Islet of Langerhans (tissue), 1 donor: ENCODE measurements at regions not wholly inside any gene's neighbourhood (a gene's known extent, or its start where the extent isn't known, plus 50 kb on each side); places are given as distances from the start of the nearest gene placed in this dataset.
"Not testable (repeated sequence)": the region's sequence is repeated elsewhere in the genome, so short reads cannot be mapped to it uniquely, and the experiment has no call there.

Experiments
- FAIRE-seq: peaks from one replicate; lab custom pipeline; 2011; peaks lifted over from hg19 to GRCh38; lab: Jason Lieb, UNC

- no peak for FAIRE-seq
These were observed 187.6 kb downstream of the ETNK1 start for GRCh38 chr12:22812531-22812930.

GRCh38 chr12:22821985-22822384 lies 197.0 kb downstream of the ETNK1 start:
- FAIRE-seq: no peak

GRCh38 chr12:22826026-22826425 lies 201.1 kb downstream of the ETNK1 start:
- no peak for FAIRE-seq

- not testable (repeated sequence) for FAIRE-seq
These were observed 201.5 kb downstream of the ETNK1 start for GRCh38 chr12:22826446-22826981.

- no peak for FAIRE-seq
These were observed 203.1 kb downstream of the ETNK1 start for GRCh38 chr12:22828066-22828465.

- FAIRE-seq: no peak
These were observed 210.5 kb downstream of the ETNK1 start for GRCh38 chr12:22835431-22835830.

GRCh38 chr12:22850185-22850584 lies 225.2 kb downstream of the ETNK1 start:
- FAIRE-seq: no peak

GRCh38 chr12:22851532-22851931 lies 226.6 kb downstream of the ETNK1 start:
- FAIRE-seq: no peak

GRCh38 chr12:22855456-22855855 lies 230.5 kb downstream of the ETNK1 start:
- no peak for FAIRE-seq

GRCh38 chr12:22856178-22856577 lies 231.2 kb downstream of the ETNK1 start:
- peak; percentile 99 for FAIRE-seq

- no peak for FAIRE-seq
These were observed 234.0 kb downstream of the ETNK1 start for GRCh38 chr12:22858849-22859570.

- no peak for FAIRE-seq
These were observed 236.0 kb downstream of the ETNK1 start for GRCh38 chr12:22860926-22861325.

- FAIRE-seq: no peak
These were observed 240.9 kb downstream of the ETNK1 start for GRCh38 chr12:22865822-22866221.

GRCh38 chr12:22866406-22866805 lies 241.4 kb downstream of the ETNK1 start:
- no peak for FAIRE-seq

GRCh38 chr12:22874151-22874550 lies 249.2 kb downstream of the ETNK1 start:
- no peak for FAIRE-seq

- no peak for FAIRE-seq
These were observed 251.3 kb downstream of the ETNK1 start for GRCh38 chr12:22876262-22876661.

GRCh38 chr12:22879203-22879602 lies 254.2 kb downstream of the ETNK1 start:
- no peak for FAIRE-seq

- no peak for FAIRE-seq
These were observed 255.4 kb downstream of the ETNK1 start for GRCh38 chr12:22880331-22880730.

GRCh38 chr12:22880807-22881206 lies 255.8 kb downstream of the ETNK1 start:
- FAIRE-seq: no peak

- no peak for FAIRE-seq
These were observed 257.0 kb downstream of the ETNK1 start for GRCh38 chr12:22881878-22882385.

- FAIRE-seq: no peak
These were observed 257.6 kb downstream of the ETNK1 start for GRCh38 chr12:22882559-22882958.

GRCh38 chr12:22893878-22894277 lies 268.9 kb downstream of the ETNK1 start:
- FAIRE-seq: peak; percentile 38

- no peak for FAIRE-seq
These were observed 274.2 kb downstream of the ETNK1 start for GRCh38 chr12:22899184-22899583.

- no peak for FAIRE-seq
These were observed 275.4 kb downstream of the ETNK1 start for GRCh38 chr12:22900401-22900800.
